CD14-positive monocyte (primary cell): ENCODE measurements at regions not wholly inside any gene's neighbourhood (a gene's known extent, or its start where the extent isn't known, plus 50 kb on each side); places are given as distances from the start of the nearest gene placed in this dataset.

Experiments used
- DNase-seq, 3 donors: peaks; one replicate each; pipeline ENCODE4 v3.0.0-alpha.2; 2011 to 2022
- H2AFZ ChIP-seq: 2 replicates; pipeline ENCODE4 v1.6.0; 2012; ENCODE audit warnings: mild to moderate bottlenecking, low read depth, low read length, inconsistent platforms; ENCODE audit not compliant: insufficient read depth, poor library complexity, severe bottlenecking
- H3K27ac ChIP-seq, 2 donors: 1 replicate in 1 of 2; 2 replicates in 1 of 2; pipeline ENCODE4 v1.5.1; 2012 to 2013; ENCODE audit warnings: low read length in 2 of 2, control low read depth in 1 of 2, inconsistent platforms in 1 of 2, low read depth in 1 of 2, mild to moderate bottlenecking in 1 of 2
- H3K27me3 ChIP-seq, 2 donors: one replicate each; pipeline versions ENCODE4 v1.6.0 to v1.6.1; 2011 to 2013; ENCODE audit warnings: low read length in 2 of 2; ENCODE audit not compliant: control insufficient read depth in 2 of 2, insufficient read depth in 2 of 2
- H3K36me3 ChIP-seq, 2 donors: replicated peaks in 1 of 2; 1 replicate in 1 of 2; 2 replicates in 1 of 2; pipeline versions ENCODE4 v1.5.1 to v1.6.1; 2012 to 2013; ENCODE audit warnings: low read length in 2 of 2, control low read depth in 1 of 2, inconsistent platforms in 1 of 2, mild to moderate bottlenecking in 1 of 2; ENCODE audit not compliant: insufficient read depth in 2 of 2, control insufficient read depth in 1 of 2
- H3K4me1 ChIP-seq, 2 donors: 1 replicate in 1 of 2; 2 replicates in 1 of 2; pipeline versions ENCODE4 v1.5.1 to v1.6.1; 2012 to 2013; ENCODE audit warnings: low read length in 2 of 2, control low read depth in 1 of 2, inconsistent platforms in 1 of 2, mild to moderate bottlenecking in 1 of 2, moderate library complexity in 1 of 2; ENCODE audit not compliant: insufficient read depth in 2 of 2, control insufficient read depth in 1 of 2
- H3K4me2 ChIP-seq: replicated peaks from 2 replicates; pipeline ENCODE3; 2012; ENCODE audit warnings: low read length, moderate library complexity, mild to moderate bottlenecking; ENCODE audit not compliant: poor library complexity, severe bottlenecking; ENCODE audit errors: extremely low read depth
- H3K4me3 ChIP-seq, 3 experiments: fragments of 200-600 bp in 1 of 3; sonication (generic) in 1 of 3; replicated peaks in 1 of 3; 1 replicate in 2 of 3; 2 replicates in 1 of 3; pipeline ENCODE4 v1.5.1; 2011 to 2013; ENCODE audit warnings: low read length in 3 of 3, mild to moderate bottlenecking in 3 of 3, control low read depth in 2 of 3, low read depth in 2 of 3, inconsistent platforms in 1 of 3, moderate library complexity in 1 of 3
- H3K79me2 ChIP-seq: 2 replicates; pipeline ENCODE4 v1.6.0; 2012; ENCODE audit warnings: mild to moderate bottlenecking, control low read depth, inconsistent platforms, low read length, moderate library complexity; ENCODE audit not compliant: insufficient read depth
- H3K9ac ChIP-seq: 2 replicates; pipeline ENCODE4 v1.6.0; 2017; ENCODE audit warnings: low read length, mild to moderate bottlenecking; ENCODE audit not compliant: insufficient read depth, poor library complexity, severe bottlenecking
- H3K9me3 ChIP-seq, 2 donors: replicated peaks in 1 of 2; 1 replicate in 1 of 2; 2 replicates in 1 of 2; pipeline versions ENCODE4 v1.5.1 to v1.6.1; 2012 to 2013; ENCODE audit warnings: low read length in 2 of 2, control low read depth in 1 of 2; ENCODE audit not compliant: control insufficient read depth in 1 of 2, insufficient read depth in 1 of 2
- H4K20me1 ChIP-seq: 2 replicates; pipeline ENCODE4 v1.6.0; 2012; ENCODE audit warnings: mild to moderate bottlenecking, low read length, control low read depth, moderate library complexity; ENCODE audit not compliant: insufficient read depth
- H3K27ac Mint-ChIP-seq, 7 donors: one replicate each; pipeline ENCODE4 v1.8.0; 2020; ENCODE audit warnings: mild to moderate bottlenecking in 7 of 7, mixed read lengths in 7 of 7, moderate library complexity in 6 of 7, inconsistent platforms in 2 of 7
- H3K27me3 Mint-ChIP-seq, 3 donors: one replicate each; pipeline ENCODE4 v1.8.0; 2021 to 2022; ENCODE audit warnings: low read depth in 3 of 3, mild to moderate bottlenecking in 3 of 3, mixed read lengths in 3 of 3, moderate library complexity in 3 of 3, inconsistent platforms in 1 of 3
- H3K36me3 Mint-ChIP-seq, 2 donors: one replicate each; pipeline ENCODE4 v1.8.0; 2020; ENCODE audit warnings: mixed read lengths in 2 of 2, inconsistent platforms in 1 of 2, mild to moderate bottlenecking in 1 of 2
- H3K4me1 Mint-ChIP-seq: one replicate; pipeline ENCODE4 v1.8.0; 2020; ENCODE audit warnings: mild to moderate bottlenecking, mixed read lengths
- H3K4me3 Mint-ChIP-seq, 2 donors: one replicate each; pipeline ENCODE4 v1.8.0; 2020; ENCODE audit warnings: mild to moderate bottlenecking in 2 of 2, mixed read lengths in 2 of 2, moderate library complexity in 1 of 2
- H3K9me3 Mint-ChIP-seq, 7 donors: one replicate each; pipeline ENCODE4 v1.8.0; 2020 to 2022; ENCODE audit warnings: mixed read lengths in 7 of 7, mild to moderate bottlenecking in 6 of 7, moderate library complexity in 6 of 7, inconsistent platforms in 2 of 7
- WGBS: methylation state at CpG from one replicate; pipeline ENCODE4 v1.1.5; 2013; ENCODE audit warnings: missing lambda C conversion rate; ENCODE audit not compliant: insufficient coverage; 5-methylcytosine and 5-hydroxymethylcytosine counted together
- intact Hi-C, 2 donors: fragments of 100-400 bp; cut with micrococcal nuclease; formaldehyde crosslinking; loops; one replicate each; pipeline versions ENCODE4 v1.15.0 to v1.15.1; 2023
- TF ChIP-seq, protein P1 (sequence below): fragments of 200-600 bp; IDR thresholded peaks from one replicate; pipeline ENCODE4 v1.8.0; 2022; ENCODE audit warnings: antibody characterized with exemption, mild to moderate bottlenecking

DNA sequence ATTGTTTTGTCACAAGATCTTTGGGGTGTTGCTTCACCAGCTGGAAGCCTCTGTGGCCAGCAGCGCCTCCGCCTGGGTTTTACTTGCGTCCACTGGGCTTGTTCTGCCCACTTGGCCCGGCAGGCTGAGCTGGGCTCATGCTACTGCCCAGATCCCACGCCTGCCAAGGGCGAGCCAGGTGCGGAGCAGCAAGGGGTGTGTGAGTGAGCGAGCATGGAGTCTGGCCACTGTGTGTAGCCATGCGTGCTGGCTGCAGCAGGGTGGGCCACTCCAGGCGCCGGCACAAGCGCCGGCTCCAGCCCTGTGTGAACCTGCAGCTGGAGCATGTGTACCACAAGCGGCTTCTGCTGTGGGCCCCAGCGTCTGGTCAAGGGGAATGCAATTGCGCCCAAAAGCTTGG lies 416.5 kb upstream of the RGMA start:
- Mint-ChIP-seq H3K27me3 (peaks cover 0 to 3% (median 0%) of the 10 kb centered on the region in 3 donors), H3K9me3 (peaks cover 0 to 8% (median 0%) of the 10 kb centered on the region in 7 donors), H3K27ac (no peak overlapping the region), H3K36me3 (no peaks in the 10 kb centered on the region), H3K4me3 (no peak overlapping the region), H3K4me1 (no peaks in the 10 kb centered on the region)
- H3K27ac ChIP-seq: no peak overlapping the region
- no peaks in the 10 kb centered on the region for H3K4me1 ChIP-seq
- WGBS: 92% methylated on average over 15 of the region's 16 CpGs
- H3K4me3 ChIP-seq: no peak overlapping the region
- H3K4me2 ChIP-seq: no peak overlapping the region
- no peaks in the 10 kb centered on the region for H3K36me3 ChIP-seq
- intact Hi-C loops: no loop called here
- no peaks in the 10 kb centered on the region for H3K27me3 ChIP-seq
- H4K20me1 ChIP-seq: no peaks in the 10 kb centered on the region
- no peak overlapping the region for H2AFZ ChIP-seq
- TF ChIP-seq, protein P1, sequence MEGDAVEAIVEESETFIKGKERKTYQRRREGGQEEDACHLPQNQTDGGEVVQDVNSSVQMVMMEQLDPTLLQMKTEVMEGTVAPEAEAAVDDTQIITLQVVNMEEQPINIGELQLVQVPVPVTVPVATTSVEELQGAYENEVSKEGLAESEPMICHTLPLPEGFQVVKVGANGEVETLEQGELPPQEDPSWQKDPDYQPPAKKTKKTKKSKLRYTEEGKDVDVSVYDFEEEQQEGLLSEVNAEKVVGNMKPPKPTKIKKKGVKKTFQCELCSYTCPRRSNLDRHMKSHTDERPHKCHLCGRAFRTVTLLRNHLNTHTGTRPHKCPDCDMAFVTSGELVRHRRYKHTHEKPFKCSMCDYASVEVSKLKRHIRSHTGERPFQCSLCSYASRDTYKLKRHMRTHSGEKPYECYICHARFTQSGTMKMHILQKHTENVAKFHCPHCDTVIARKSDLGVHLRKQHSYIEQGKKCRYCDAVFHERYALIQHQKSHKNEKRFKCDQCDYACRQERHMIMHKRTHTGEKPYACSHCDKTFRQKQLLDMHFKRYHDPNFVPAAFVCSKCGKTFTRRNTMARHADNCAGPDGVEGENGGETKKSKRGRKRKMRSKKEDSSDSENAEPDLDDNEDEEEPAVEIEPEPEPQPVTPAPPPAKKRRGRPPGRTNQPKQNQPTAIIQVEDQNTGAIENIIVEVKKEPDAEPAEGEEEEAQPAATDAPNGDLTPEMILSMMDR: no peak
- DNase-seq: no peak
- no peak overlapping the region for H3K9ac ChIP-seq
- no peaks in the 10 kb centered on the region for H3K79me2 ChIP-seq
- no peaks in the 10 kb centered on the region for H3K9me3 ChIP-seq

DNA sequence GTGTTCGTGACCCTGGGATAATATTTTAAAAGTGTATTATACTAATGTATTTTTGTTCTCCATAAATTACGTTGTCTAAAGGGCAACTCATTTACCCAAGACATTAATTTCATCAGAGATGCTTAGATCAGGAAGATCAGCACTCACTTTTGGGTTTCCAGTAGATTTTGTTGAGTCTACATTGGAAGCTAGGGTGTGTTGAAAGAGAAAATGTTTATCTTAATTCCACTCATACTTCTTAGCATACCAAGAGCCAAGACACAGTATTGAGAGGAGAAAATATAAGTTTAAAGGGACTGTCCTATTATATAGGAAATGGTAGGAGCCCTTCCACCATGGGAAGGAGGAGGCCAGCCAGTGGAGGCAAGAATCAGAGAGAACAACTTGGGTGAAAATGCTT lies 412.9 kb upstream of the RGMA start:
- DNase-seq: no peak

More for the DNA sequence above, 412.9 kb upstream of the RGMA start:
- Mint-ChIP-seq H3K4me3 (no peak overlapping the region), H3K27ac (no peak overlapping the region), H3K4me1 (no peaks in the 10 kb centered on the region), H3K9me3 (peaks cover 0 to 8% (median 0%) of the 10 kb centered on the region in 7 donors), H3K36me3 (no peaks in the 10 kb centered on the region), H3K27me3 (peaks cover 0 to 2% (median 2%) of the 10 kb centered on the region in 3 donors)
- no CpG with 5 or more reads among the region's 2 CpGs for WGBS
- Histone ChIP-seq H3K79me2 (no peaks in the 10 kb centered on the region), H3K4me2 (no peak overlapping the region), H3K4me1 (no peaks in the 10 kb centered on the region), H3K9me3 (no peaks in the 10 kb centered on the region), H3K4me3 (no peak overlapping the region), H3K36me3 (no peaks in the 10 kb centered on the region), H3K27me3 (no peaks in the 10 kb centered on the region), H2AFZ (no peak overlapping the region), H4K20me1 (no peaks in the 10 kb centered on the region), H3K27ac (no peak overlapping the region), H3K9ac (no peak overlapping the region)
- intact Hi-C loops: no loop called here
- TF ChIP-seq, protein P1: no peak
